Neural progenitor cell (in vitro differentiated cells): ENCODE measurements at regions not wholly inside any gene's neighbourhood (a gene's known extent, or its start where the extent isn't known, plus 50 kb on each side); places are given as distances from the start of the nearest gene placed in this dataset.

Experiments used
- CTCF ChIP-seq: fragments of 200-600 bp; sonication (generic); IDR thresholded peaks from 2 replicates; pipeline ENCODE4 v1.5.1; 2017; ENCODE audit warnings: antibody characterized with exemption, mild to moderate bottlenecking
- EZH2 ChIP-seq: fragments of 200-600 bp; sonication (generic); IDR thresholded peaks from 2 replicates; pipeline ENCODE4 v1.6.1; 2017; ENCODE audit warnings: antibody characterized with exemption, mild to moderate bottlenecking, moderate library complexity

- TF ChIP-seq CTCF (no peak), EZH2 (no peak)
Observed at GRCh38 chr5:106254784-106255183, 1416.0 kb downstream of the EFNA5 start.
